ENCODE measurements at regions not wholly inside any gene's neighbourhood (a gene's known extent, or its start where the extent isn't known, plus 50 kb on each side); places are given as distances from the start of the nearest gene placed in this dataset.
"Not testable (repeated sequence)": the region's sequence is repeated elsewhere in the genome, so short reads cannot be mapped to it uniquely, and the experiment has no call there.

GRCh38 chr9:42502620-42503264 lies 319.3 kb downstream of the SPATA31A6 start:
- H3K27ac ChIP-seq (ENCODE audit: low read length); H3K4me1 ChIP-seq (ENCODE audit: control insufficient read depth, insufficient read depth, low read length); H3K4me3 ChIP-seq (ENCODE audit: low read length); H3K36me3 ChIP-seq (ENCODE audit: control insufficient read depth, insufficient read depth, low read length); H3K27me3 ChIP-seq (ENCODE audit: control insufficient read depth, insufficient read depth, low read length); DNase-seq; H3K9me3 ChIP-seq (ENCODE audit: control insufficient read depth, low read depth, low read length): not testable (repeated sequence)
- no CpG with 5 or more reads among the region's 12 CpGs for WGBS (ENCODE audit: insufficient coverage, low lambda C conversion rate)

- not testable (repeated sequence) for H3K27ac ChIP-seq (ENCODE audit: low read length); H3K27me3 ChIP-seq (ENCODE audit: control insufficient read depth, insufficient read depth, low read length); H3K9me3 ChIP-seq (ENCODE audit: control insufficient read depth, low read depth, low read length); H3K4me1 ChIP-seq (ENCODE audit: control insufficient read depth, insufficient read depth, low read length); DNase-seq; H3K4me3 ChIP-seq (ENCODE audit: low read length); H3K36me3 ChIP-seq (ENCODE audit: control insufficient read depth, insufficient read depth, low read length)
- no CpG with 5 or more reads among the region's 2 CpGs for WGBS (ENCODE audit: insufficient coverage, low lambda C conversion rate)
Measured at GRCh38 chr9:42508111-42508510, 324.7 kb downstream of the SPATA31A6 start.

GRCh38 chr9:42513535-42513934 lies 330.1 kb downstream of the SPATA31A6 start:
- H3K27me3 ChIP-seq (ENCODE audit: control insufficient read depth, insufficient read depth, low read length); H3K9me3 ChIP-seq (ENCODE audit: control insufficient read depth, low read depth, low read length); H3K36me3 ChIP-seq (ENCODE audit: control insufficient read depth, insufficient read depth, low read length); H3K4me1 ChIP-seq (ENCODE audit: control insufficient read depth, insufficient read depth, low read length); DNase-seq; H3K4me3 ChIP-seq (ENCODE audit: low read length); H3K27ac ChIP-seq (ENCODE audit: low read length): not testable (repeated sequence)
- WGBS (ENCODE audit: insufficient coverage, low lambda C conversion rate), result no CpG with 5 or more reads among the region's 2 CpGs

- H3K4me1 ChIP-seq (ENCODE audit: control insufficient read depth, insufficient read depth, low read length); H3K27ac ChIP-seq (ENCODE audit: low read length); H3K4me3 ChIP-seq (ENCODE audit: low read length); H3K36me3 ChIP-seq (ENCODE audit: control insufficient read depth, insufficient read depth, low read length); H3K27me3 ChIP-seq (ENCODE audit: control insufficient read depth, insufficient read depth, low read length); H3K9me3 ChIP-seq (ENCODE audit: control insufficient read depth, low read depth, low read length): not testable (repeated sequence)
- peak in 1 of 2 donors; percentile 2 for DNase-seq
- WGBS (ENCODE audit: insufficient coverage, low lambda C conversion rate), result no CpG with 5 or more reads among the region's 13 CpGs
Measured at GRCh38 chr9:42534325-42534983, 351.0 kb downstream of the SPATA31A6 start.

- H3K36me3 ChIP-seq (ENCODE audit: control insufficient read depth, insufficient read depth, low read length); H3K4me1 ChIP-seq (ENCODE audit: control insufficient read depth, insufficient read depth, low read length); H3K9me3 ChIP-seq (ENCODE audit: control insufficient read depth, low read depth, low read length); DNase-seq; H3K27ac ChIP-seq (ENCODE audit: low read length); H3K4me3 ChIP-seq (ENCODE audit: low read length); H3K27me3 ChIP-seq (ENCODE audit: control insufficient read depth, insufficient read depth, low read length): not testable (repeated sequence)
- WGBS (ENCODE audit: insufficient coverage, low lambda C conversion rate), result no CpG with 5 or more reads among the region's 6 CpGs
Measured at GRCh38 chr9:42534984-42535325, 351.5 kb downstream of the SPATA31A6 start.

- H3K4me3 ChIP-seq (ENCODE audit: low read length); H3K27ac ChIP-seq (ENCODE audit: low read length); H3K36me3 ChIP-seq (ENCODE audit: control insufficient read depth, insufficient read depth, low read length); H3K9me3 ChIP-seq (ENCODE audit: control insufficient read depth, low read depth, low read length); DNase-seq; H3K27me3 ChIP-seq (ENCODE audit: control insufficient read depth, insufficient read depth, low read length); H3K4me1 ChIP-seq (ENCODE audit: control insufficient read depth, insufficient read depth, low read length): not testable (repeated sequence)
- WGBS (ENCODE audit: insufficient coverage, low lambda C conversion rate), result no CpG with 5 or more reads among the region's 36 CpGs
Measured at GRCh38 chr9:42550789-42551357, 367.4 kb downstream of the SPATA31A6 start.

GRCh38 chr9:42568530-42568929 lies 385.1 kb downstream of the SPATA31A6 start:
- not testable (repeated sequence) for H3K27ac ChIP-seq (ENCODE audit: low read length); H3K4me1 ChIP-seq (ENCODE audit: control insufficient read depth, insufficient read depth, low read length); DNase-seq; H3K27me3 ChIP-seq (ENCODE audit: control insufficient read depth, insufficient read depth, low read length); H3K36me3 ChIP-seq (ENCODE audit: control insufficient read depth, insufficient read depth, low read length); H3K4me3 ChIP-seq (ENCODE audit: low read length); H3K9me3 ChIP-seq (ENCODE audit: control insufficient read depth, low read depth, low read length)
- WGBS (ENCODE audit: insufficient coverage, low lambda C conversion rate), result no CpG with 5 or more reads among the region's 15 CpGs

GRCh38 chr9:42568942-42569556 lies 385.6 kb downstream of the SPATA31A6 start:
- not testable (repeated sequence) for DNase-seq; H3K27me3 ChIP-seq (ENCODE audit: control insufficient read depth, insufficient read depth, low read length); H3K27ac ChIP-seq (ENCODE audit: low read length); H3K9me3 ChIP-seq (ENCODE audit: control insufficient read depth, low read depth, low read length); H3K4me3 ChIP-seq (ENCODE audit: low read length); H3K36me3 ChIP-seq (ENCODE audit: control insufficient read depth, insufficient read depth, low read length); H3K4me1 ChIP-seq (ENCODE audit: control insufficient read depth, insufficient read depth, low read length)
- no CpG with 5 or more reads among the region's 34 CpGs for WGBS (ENCODE audit: insufficient coverage, low lambda C conversion rate)

GRCh38 chr9:42577851-42578250 lies 394.4 kb downstream of the SPATA31A6 start:
- not testable (repeated sequence) for H3K27me3 ChIP-seq (ENCODE audit: control insufficient read depth, insufficient read depth, low read length); H3K36me3 ChIP-seq (ENCODE audit: control insufficient read depth, insufficient read depth, low read length); H3K9me3 ChIP-seq (ENCODE audit: control insufficient read depth, low read depth, low read length); H3K4me1 ChIP-seq (ENCODE audit: control insufficient read depth, insufficient read depth, low read length); H3K4me3 ChIP-seq (ENCODE audit: low read length); H3K27ac ChIP-seq (ENCODE audit: low read length)
- peak in 1 of 2 donors; percentile 0 for DNase-seq
- no CpG with 5 or more reads among the region's 8 CpGs for WGBS (ENCODE audit: insufficient coverage, low lambda C conversion rate)

Data from large intestine (tissue), 3 donors.